ENCODE measurements at regions not wholly inside any gene's neighbourhood (a gene's known extent, or its start where the extent isn't known, plus 50 kb on each side); places are given as distances from the start of the nearest gene placed in this dataset.
"Not testable (repeated sequence)": the region's sequence is repeated elsewhere in the genome, so short reads cannot be mapped to it uniquely, and the experiment has no call there.

GRCh38 chr7:97377713-97378112, 260.2 kb downstream of the SDHAF3 start:
- DNase-seq (ENCODE audit: low read depth): no peak

- DNase-seq (ENCODE audit: low read depth): no peak
Measured at GRCh38 chr7:97381815-97382554, 264.5 kb downstream of the SDHAF3 start.

- no peak for DNase-seq (ENCODE audit: low read depth)
Measured at GRCh38 chr7:97390052-97390451, 272.6 kb downstream of the SDHAF3 start.

GRCh38 chr7:97390915-97391593, 273.6 kb downstream of the SDHAF3 start:
- DNase-seq (ENCODE audit: low read depth): no peak

GRCh38 chr7:97401398-97401797, 283.9 kb downstream of the SDHAF3 start:
- DNase-seq (ENCODE audit: low read depth): no peak

GRCh38 chr7:97405835-97406234, 288.3 kb downstream of the SDHAF3 start:
- no peak for DNase-seq (ENCODE audit: low read depth)

- no peak for DNase-seq (ENCODE audit: low read depth)
Measured at GRCh38 chr7:97407106-97407505, 289.6 kb downstream of the SDHAF3 start.

GRCh38 chr7:97409346-97409745, 291.8 kb downstream of the SDHAF3 start:
- DNase-seq (ENCODE audit: low read depth): no peak

GRCh38 chr7:97418312-97418711, 300.8 kb downstream of the SDHAF3 start:
- DNase-seq (ENCODE audit: low read depth): no peak

GRCh38 chr7:97419898-97420297, 302.4 kb downstream of the SDHAF3 start:
- no peak for DNase-seq (ENCODE audit: low read depth)

- DNase-seq (ENCODE audit: low read depth): no peak
Measured at GRCh38 chr7:97421307-97421930, 303.9 kb downstream of the SDHAF3 start.

GRCh38 chr7:97422046-97422445, 304.5 kb downstream of the SDHAF3 start:
- no peak for DNase-seq (ENCODE audit: low read depth)

- no peak for DNase-seq (ENCODE audit: low read depth)
Measured at GRCh38 chr7:97430006-97430405, 301.9 kb upstream of the TAC1 start.

- DNase-seq (ENCODE audit: low read depth): no peak
Measured at GRCh38 chr7:97439637-97440214, 292.2 kb upstream of the TAC1 start.

- no peak for DNase-seq (ENCODE audit: low read depth)
Measured at GRCh38 chr7:97446361-97446760, 285.5 kb upstream of the TAC1 start.

GRCh38 chr7:97449448-97449847, 282.4 kb upstream of the TAC1 start:
- DNase-seq (ENCODE audit: low read depth): not testable (repeated sequence)

- DNase-seq (ENCODE audit: low read depth): no peak
Measured at GRCh38 chr7:97450516-97450915, 281.4 kb upstream of the TAC1 start.

GRCh38 chr7:97454636-97455035, 277.2 kb upstream of the TAC1 start:
- no peak for DNase-seq (ENCODE audit: low read depth)

- DNase-seq (ENCODE audit: low read depth): no peak
Measured at GRCh38 chr7:97457054-97457453, 274.8 kb upstream of the TAC1 start.

GRCh38 chr7:97460433-97460832, 271.5 kb upstream of the TAC1 start:
- DNase-seq (ENCODE audit: low read depth): no peak

- DNase-seq (ENCODE audit: low read depth): no peak
Measured at GRCh38 chr7:97461596-97461995, 270.3 kb upstream of the TAC1 start.

GRCh38 chr7:97466071-97466470, 265.8 kb upstream of the TAC1 start:
- DNase-seq (ENCODE audit: low read depth): no peak

Measured in EH (cell line).